ENCODE measurements at regions not wholly inside any gene's neighbourhood (a gene's known extent, or its start where the extent isn't known, plus 50 kb on each side); places are given as distances from the start of the nearest gene placed in this dataset.

DNA sequence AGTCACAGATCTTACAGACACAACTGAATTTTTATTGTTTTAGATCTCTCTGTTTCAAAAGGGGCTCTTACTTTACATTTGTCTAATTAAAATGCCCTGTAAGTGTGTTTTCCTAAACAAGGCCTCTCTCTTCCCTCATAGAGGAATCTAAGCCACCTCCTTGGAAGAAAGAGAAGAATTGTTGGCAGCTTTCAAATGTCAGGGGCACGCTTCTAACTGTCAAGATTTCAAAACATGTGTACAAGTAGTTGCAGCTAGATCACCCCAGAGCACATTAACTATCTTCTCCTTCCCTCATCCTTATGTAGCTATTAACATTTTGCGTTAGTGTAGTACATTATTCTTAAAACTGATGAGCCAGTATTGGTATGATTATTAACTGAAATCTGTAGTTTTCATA is 266.5 kb upstream of the BOD1L1 start:
- intact Hi-C loops (cut with micrococcal nuclease): no loop called here
- no peak overlapping the region for H3K4me3 Mint-ChIP-seq (ENCODE audit: low read depth)
- no peaks in the 10 kb centered on the region for H3K36me3 Mint-ChIP-seq (ENCODE audit: low read depth)
- DNase-seq (ENCODE audit: low spot score): no peak
- no peaks in the 10 kb centered on the region for H3K4me1 Mint-ChIP-seq (ENCODE audit: low read depth)
- no peaks in the 10 kb centered on the region for H3K27me3 Mint-ChIP-seq (ENCODE audit: low read depth)
- no peak overlapping the region for H3K27ac Mint-ChIP-seq
- H3K9me3 Mint-ChIP-seq: no peaks in the 10 kb centered on the region

DNA sequence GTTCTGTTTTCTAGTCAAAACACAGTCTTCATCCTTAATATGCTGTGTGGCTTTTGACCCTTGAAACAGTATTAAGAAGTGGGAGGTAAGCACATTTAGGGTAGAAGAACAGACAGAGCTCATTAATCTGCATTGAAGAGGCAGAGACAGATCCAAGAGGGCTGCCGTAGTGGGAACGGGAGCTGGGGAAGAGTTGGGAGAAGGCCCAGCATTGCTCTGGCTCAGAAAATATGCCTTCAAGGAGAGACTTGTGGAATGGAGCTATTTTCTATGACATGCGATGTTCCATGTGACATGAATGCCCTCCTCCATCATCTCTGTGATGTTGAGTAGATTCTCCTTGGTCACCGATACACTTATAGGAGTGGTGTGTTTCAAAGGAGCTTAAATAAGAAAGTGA is 273.3 kb upstream of the BOD1L1 start:
- Mint-ChIP-seq H3K27ac (no peak overlapping the region), H3K4me1 (ENCODE audit: low read depth) (no peaks in the 10 kb centered on the region), H3K4me3 (ENCODE audit: low read depth) (no peak overlapping the region), H3K27me3 (ENCODE audit: low read depth) (no peaks in the 10 kb centered on the region), H3K36me3 (ENCODE audit: low read depth) (no peaks in the 10 kb centered on the region), H3K9me3 (no peaks in the 10 kb centered on the region)
- DNase-seq (ENCODE audit: low spot score): no peak
- intact Hi-C loops (cut with micrococcal nuclease): no loop called here

DNA sequence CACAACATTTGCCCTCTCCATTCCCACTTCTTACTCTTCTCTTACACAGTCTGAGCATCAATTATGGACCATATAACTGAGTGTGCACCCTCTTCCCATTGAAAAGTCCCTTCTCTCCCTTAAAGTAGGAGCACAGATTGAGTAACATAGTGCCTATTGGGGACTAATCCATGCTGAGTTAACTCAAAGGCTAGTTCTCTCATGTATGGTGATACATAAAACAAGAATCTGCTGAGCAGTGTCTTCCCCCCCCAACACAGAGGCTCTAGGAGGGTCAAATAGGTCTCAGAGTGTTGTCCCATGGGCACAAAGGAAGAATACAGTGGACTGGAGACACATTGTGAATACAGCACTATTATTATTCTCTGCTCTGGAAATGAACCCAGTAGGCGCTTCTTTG is 274.6 kb upstream of the BOD1L1 start:
- no peak overlapping the region for H3K27ac Mint-ChIP-seq
- no peak overlapping the region for H3K4me3 Mint-ChIP-seq (ENCODE audit: low read depth)
- intact Hi-C loops (cut with micrococcal nuclease): no loop called here
- no peaks in the 10 kb centered on the region for H3K36me3 Mint-ChIP-seq (ENCODE audit: low read depth)
- no peaks in the 10 kb centered on the region for H3K27me3 Mint-ChIP-seq (ENCODE audit: low read depth)
- no peaks in the 10 kb centered on the region for H3K9me3 Mint-ChIP-seq
- DNase-seq (ENCODE audit: low spot score): no peak
- H3K4me1 Mint-ChIP-seq (ENCODE audit: low read depth): no peaks in the 10 kb centered on the region

DNA sequence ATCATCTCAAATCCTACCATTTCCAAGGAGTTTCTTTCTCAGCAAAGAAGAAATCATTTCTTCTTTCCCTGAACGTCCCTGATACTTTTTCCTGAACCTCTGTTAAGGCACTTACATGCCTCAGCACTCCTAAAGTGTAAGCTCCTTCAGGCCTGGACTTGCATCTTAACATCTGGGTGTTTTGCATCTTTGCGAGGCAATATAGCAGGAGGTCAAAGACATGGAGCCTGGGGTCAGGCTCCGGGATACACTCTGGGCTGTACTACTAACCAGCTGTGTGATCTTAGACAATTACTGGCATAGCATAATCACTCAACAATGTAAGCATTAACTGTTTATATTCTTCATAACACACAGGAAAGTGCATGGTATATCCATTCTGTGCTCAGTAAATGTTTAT is 275.5 kb upstream of the BOD1L1 start:
- H3K27ac Mint-ChIP-seq: no peak overlapping the region
- no peak for DNase-seq (ENCODE audit: low spot score)
- H3K36me3 Mint-ChIP-seq (ENCODE audit: low read depth): no peaks in the 10 kb centered on the region
- H3K4me3 Mint-ChIP-seq (ENCODE audit: low read depth): no peak overlapping the region
- intact Hi-C loops (cut with micrococcal nuclease): no loop called here
- no peaks in the 10 kb centered on the region for H3K27me3 Mint-ChIP-seq (ENCODE audit: low read depth)
- no peaks in the 10 kb centered on the region for H3K9me3 Mint-ChIP-seq
- no peaks in the 10 kb centered on the region for H3K4me1 Mint-ChIP-seq (ENCODE audit: low read depth)

DNA sequence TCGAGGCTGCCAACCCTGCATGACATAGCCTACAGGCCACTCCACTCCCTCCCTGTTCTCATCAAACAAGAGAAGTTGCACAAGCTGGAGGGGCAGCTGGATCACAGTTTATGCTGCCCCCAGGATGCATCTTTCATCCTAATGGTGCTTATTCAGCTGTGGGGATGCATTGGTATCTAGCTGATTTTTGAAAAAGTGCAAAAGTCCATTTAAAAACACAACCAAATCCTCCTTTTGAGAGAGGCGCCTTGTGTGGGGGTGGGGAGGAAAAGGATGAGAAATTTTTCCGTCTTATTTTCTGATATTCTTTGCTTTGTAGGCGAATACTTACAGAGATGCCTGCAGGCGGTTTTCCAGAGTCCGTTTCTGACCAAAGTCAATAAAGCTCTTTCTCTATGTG is 276.4 kb upstream of the BOD1L1 start:
- no peaks in the 10 kb centered on the region for H3K9me3 Mint-ChIP-seq
- H3K4me3 Mint-ChIP-seq (ENCODE audit: low read depth): no peak overlapping the region
- no peaks in the 10 kb centered on the region for H3K27me3 Mint-ChIP-seq (ENCODE audit: low read depth)
- H3K36me3 Mint-ChIP-seq (ENCODE audit: low read depth): no peaks in the 10 kb centered on the region
- no peak for DNase-seq (ENCODE audit: low spot score)
- intact Hi-C loops (cut with micrococcal nuclease): no loop called here
- H3K27ac Mint-ChIP-seq: no peak overlapping the region
- no peaks in the 10 kb centered on the region for H3K4me1 Mint-ChIP-seq (ENCODE audit: low read depth)

DNA sequence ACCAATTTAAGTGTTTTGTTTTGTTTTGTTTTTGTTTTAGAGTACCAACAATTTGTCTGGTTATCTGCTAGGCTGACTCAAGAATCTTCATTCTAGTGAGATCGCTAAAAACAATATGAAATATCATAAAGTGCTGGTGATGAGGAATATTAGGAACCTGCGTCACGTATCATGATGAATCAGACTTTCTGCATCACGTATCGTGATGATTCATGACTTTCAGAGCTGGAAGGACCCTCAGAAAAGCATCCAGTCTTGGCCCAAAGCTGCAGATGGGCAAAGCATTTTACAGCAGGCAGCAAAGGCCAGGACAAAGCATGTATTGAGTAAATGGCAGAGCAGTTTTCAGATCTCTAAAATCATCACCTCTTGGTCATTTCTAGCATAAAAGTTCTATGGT is 278.0 kb upstream of the BOD1L1 start:
- no peak for DNase-seq (ENCODE audit: low spot score)
- no peak overlapping the region for H3K27ac Mint-ChIP-seq
- intact Hi-C loops (cut with micrococcal nuclease): no loop called here
- no peak overlapping the region for H3K4me3 Mint-ChIP-seq (ENCODE audit: low read depth)
- H3K27me3 Mint-ChIP-seq (ENCODE audit: low read depth): no peaks in the 10 kb centered on the region
- no peaks in the 10 kb centered on the region for H3K36me3 Mint-ChIP-seq (ENCODE audit: low read depth)
- H3K4me1 Mint-ChIP-seq (ENCODE audit: low read depth): no peaks in the 10 kb centered on the region
- no peaks in the 10 kb centered on the region for H3K9me3 Mint-ChIP-seq

DNA sequence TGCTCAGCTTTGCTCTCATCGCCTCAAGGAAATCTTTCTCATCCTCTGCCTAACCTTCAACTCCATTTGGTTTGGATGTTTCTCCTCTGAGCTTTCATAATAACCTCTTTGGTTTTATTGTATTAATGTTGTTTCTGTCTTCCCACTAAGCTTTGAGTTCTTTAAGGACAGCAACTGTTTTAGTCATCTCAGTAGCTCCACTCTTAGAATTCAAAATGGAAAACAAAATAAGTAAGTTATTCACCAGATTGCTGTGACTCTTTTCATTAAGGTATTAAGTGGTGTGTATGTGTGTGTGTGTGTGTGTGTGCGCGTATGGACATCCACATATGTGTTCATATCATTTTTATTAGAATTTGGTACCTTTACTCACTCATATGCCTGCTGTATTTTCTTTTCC is 279.2 kb upstream of the BOD1L1 start:
- Mint-ChIP-seq H3K9me3 (no peaks in the 10 kb centered on the region), H3K4me3 (ENCODE audit: low read depth) (no peak overlapping the region), H3K27ac (no peak overlapping the region), H3K27me3 (ENCODE audit: low read depth) (no peaks in the 10 kb centered on the region), H3K4me1 (ENCODE audit: low read depth) (no peaks in the 10 kb centered on the region), H3K36me3 (ENCODE audit: low read depth) (no peaks in the 10 kb centered on the region)
- intact Hi-C loops (cut with micrococcal nuclease): no loop called here
- DNase-seq (ENCODE audit: low spot score): no peak

DNA sequence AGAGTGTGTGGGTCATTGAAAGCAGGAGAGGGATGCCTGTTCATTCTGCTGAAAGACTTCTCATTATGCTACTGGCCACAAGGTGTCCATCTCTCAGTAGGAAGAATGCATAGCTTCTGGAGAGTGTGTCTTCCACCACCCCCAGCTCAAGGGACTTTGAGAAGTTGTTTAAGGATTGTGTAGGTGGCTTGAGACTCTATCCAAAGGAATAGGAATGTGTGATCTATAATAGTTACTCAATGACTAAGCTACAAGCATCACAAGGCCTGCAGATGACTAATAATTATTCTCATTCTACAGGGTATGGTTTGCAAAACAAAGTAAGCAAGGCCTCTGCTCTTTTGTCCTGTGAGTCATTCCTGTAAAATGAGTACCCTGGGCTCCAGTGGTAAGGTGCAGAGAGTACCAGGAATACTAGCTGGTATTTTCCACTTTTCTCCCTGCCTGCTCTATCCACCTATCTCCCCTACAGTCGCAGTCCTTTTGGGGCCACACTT is 279.8 kb upstream of the BOD1L1 start:
- no peak overlapping the region for H3K4me3 Mint-ChIP-seq (ENCODE audit: low read depth)
- no peaks in the 10 kb centered on the region for H3K36me3 Mint-ChIP-seq (ENCODE audit: low read depth)
- no peaks in the 10 kb centered on the region for H3K9me3 Mint-ChIP-seq
- no peak for DNase-seq (ENCODE audit: low spot score)
- no peak overlapping the region for H3K27ac Mint-ChIP-seq
- H3K27me3 Mint-ChIP-seq (ENCODE audit: low read depth): no peaks in the 10 kb centered on the region
- no peaks in the 10 kb centered on the region for H3K4me1 Mint-ChIP-seq (ENCODE audit: low read depth)
- intact Hi-C loops (cut with micrococcal nuclease): no loop called here

DNA sequence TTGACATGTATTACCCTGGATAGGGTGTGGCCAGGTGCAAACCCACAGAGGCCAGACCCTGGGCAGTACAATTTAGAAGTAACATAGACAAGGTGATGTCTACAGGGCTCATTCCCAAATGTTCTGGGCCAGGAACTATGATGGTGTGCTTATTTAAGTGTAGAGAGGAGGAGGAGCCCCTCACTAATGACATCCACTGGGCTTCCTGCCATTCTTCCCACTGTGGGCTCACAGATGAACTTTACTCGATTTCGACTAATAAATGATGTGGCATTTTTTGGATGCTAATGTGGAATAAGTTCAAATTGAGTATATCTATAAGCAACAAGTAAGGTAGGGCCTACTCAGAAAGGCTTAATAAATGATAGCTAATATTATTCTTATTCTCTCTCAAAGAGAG is 280.9 kb upstream of the BOD1L1 start:
- no peak overlapping the region for H3K27ac Mint-ChIP-seq
- H3K4me3 Mint-ChIP-seq (ENCODE audit: low read depth): no peak overlapping the region
- no peaks in the 10 kb centered on the region for H3K9me3 Mint-ChIP-seq
- no peaks in the 10 kb centered on the region for H3K36me3 Mint-ChIP-seq (ENCODE audit: low read depth)
- H3K27me3 Mint-ChIP-seq (ENCODE audit: low read depth): no peaks in the 10 kb centered on the region
- intact Hi-C loops (cut with micrococcal nuclease): no loop called here
- no peaks in the 10 kb centered on the region for H3K4me1 Mint-ChIP-seq (ENCODE audit: low read depth)
- DNase-seq (ENCODE audit: low spot score): no peak

DNA sequence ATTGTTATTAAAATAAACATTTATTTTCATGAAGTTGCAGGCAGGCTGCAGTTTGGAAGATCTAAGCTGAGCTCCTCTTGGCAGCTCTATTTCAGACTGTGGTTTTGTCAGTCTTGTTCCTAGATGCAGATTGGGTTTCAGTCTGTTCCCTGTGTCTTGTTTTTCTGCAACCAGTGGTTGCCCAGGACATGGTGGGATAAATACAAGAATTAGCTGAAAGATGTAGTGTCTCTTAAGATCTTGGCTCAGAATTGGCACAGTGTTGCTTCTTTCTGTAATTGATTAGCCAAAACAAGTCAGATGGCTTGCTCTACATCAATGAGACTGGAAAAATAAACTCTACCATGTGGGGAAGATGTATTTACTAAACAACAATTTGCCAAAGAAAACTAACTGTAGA is 283.0 kb upstream of the BOD1L1 start:
- H3K4me1 Mint-ChIP-seq (ENCODE audit: low read depth): no peaks in the 10 kb centered on the region
- no peaks in the 10 kb centered on the region for H3K36me3 Mint-ChIP-seq (ENCODE audit: low read depth)
- no peaks in the 10 kb centered on the region for H3K9me3 Mint-ChIP-seq
- intact Hi-C loops (cut with micrococcal nuclease): no loop called here
- no peak for DNase-seq (ENCODE audit: low spot score)
- no peak overlapping the region for H3K27ac Mint-ChIP-seq
- H3K4me3 Mint-ChIP-seq (ENCODE audit: low read depth): no peak overlapping the region
- no peaks in the 10 kb centered on the region for H3K27me3 Mint-ChIP-seq (ENCODE audit: low read depth)

DNA sequence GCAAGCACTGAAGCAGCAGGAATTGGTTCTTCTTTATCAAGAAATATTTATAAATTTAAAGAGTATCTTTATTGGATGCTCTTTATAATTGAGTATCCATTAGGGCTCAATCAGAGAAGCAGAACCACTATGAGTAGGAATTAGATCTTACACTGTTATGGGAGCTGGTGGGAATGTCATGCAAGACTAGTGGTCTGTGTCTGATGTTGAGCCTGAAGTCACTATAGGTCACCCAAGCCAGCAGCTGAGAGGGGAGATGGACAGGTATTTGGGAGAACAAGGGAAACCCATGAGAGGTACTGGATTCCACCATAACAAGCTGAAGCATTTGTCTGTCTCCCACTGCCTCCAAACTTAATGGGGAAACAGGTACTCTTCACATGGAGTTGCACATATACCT is 283.7 kb upstream of the BOD1L1 start:
- H3K27me3 Mint-ChIP-seq (ENCODE audit: low read depth): no peaks in the 10 kb centered on the region
- H3K27ac Mint-ChIP-seq: no peak overlapping the region
- H3K4me3 Mint-ChIP-seq (ENCODE audit: low read depth): no peak overlapping the region
- H3K4me1 Mint-ChIP-seq (ENCODE audit: low read depth): no peaks in the 10 kb centered on the region
- DNase-seq (ENCODE audit: low spot score): no peak
- H3K9me3 Mint-ChIP-seq: no peaks in the 10 kb centered on the region
- H3K36me3 Mint-ChIP-seq (ENCODE audit: low read depth): no peaks in the 10 kb centered on the region
- intact Hi-C loops (cut with micrococcal nuclease): no loop called here

DNA sequence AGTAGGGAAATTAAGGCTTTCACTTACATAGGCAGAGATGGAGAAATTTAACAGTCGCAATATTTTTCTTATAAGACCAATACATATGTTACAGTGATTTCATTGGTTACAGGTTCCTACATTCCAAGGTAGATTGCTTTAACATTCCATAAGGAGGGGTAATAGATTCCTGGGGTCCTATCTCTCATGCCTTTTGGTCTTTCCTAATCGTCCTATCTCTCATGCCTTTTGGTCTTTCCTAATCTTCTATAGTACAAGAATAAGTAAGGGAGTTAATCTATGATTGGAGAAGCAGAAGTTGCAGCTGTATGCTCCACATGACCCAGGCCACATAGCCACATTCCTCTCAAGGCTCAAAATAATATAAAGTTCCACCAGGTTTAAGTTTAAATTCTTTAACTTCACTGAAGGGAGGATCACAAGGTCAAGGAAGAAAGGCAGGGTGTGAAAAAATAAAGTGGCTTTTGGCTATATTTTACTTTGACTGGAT is 285.0 kb upstream of the BOD1L1 start:
- no peak overlapping the region for H3K4me3 Mint-ChIP-seq (ENCODE audit: low read depth)
- no peaks in the 10 kb centered on the region for H3K36me3 Mint-ChIP-seq (ENCODE audit: low read depth)
- no peak overlapping the region for H3K27ac Mint-ChIP-seq
- intact Hi-C loops (cut with micrococcal nuclease): no loop called here
- H3K4me1 Mint-ChIP-seq (ENCODE audit: low read depth): no peaks in the 10 kb centered on the region
- DNase-seq (ENCODE audit: low spot score): no peak
- no peaks in the 10 kb centered on the region for H3K27me3 Mint-ChIP-seq (ENCODE audit: low read depth)
- no peaks in the 10 kb centered on the region for H3K9me3 Mint-ChIP-seq

DNA sequence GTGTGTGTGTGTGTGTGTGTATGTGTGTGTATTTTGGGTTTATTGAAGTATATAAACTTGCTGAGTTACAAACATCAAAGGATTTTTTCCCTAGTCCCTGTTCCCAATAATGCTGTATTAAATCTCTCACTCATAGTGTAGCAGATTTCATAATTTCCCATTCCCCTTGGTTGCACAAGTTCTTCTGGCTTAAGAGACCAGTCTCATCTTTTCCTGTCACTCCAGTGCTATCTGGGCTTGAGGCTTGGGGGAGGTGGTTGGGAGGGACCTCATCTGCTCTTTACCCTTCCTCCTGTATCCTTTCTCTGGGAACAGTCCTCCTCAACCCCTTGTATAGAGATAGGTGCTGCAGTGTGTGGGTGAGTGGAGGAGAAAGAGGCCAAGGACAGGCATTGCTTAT is 285.4 kb upstream of the BOD1L1 start:
- intact Hi-C loops (cut with micrococcal nuclease): no loop called here
- Mint-ChIP-seq H3K4me1 (ENCODE audit: low read depth) (no peaks in the 10 kb centered on the region), H3K36me3 (ENCODE audit: low read depth) (no peaks in the 10 kb centered on the region), H3K4me3 (ENCODE audit: low read depth) (no peak overlapping the region), H3K27me3 (ENCODE audit: low read depth) (no peaks in the 10 kb centered on the region), H3K9me3 (no peaks in the 10 kb centered on the region), H3K27ac (no peak overlapping the region)
- no peak for DNase-seq (ENCODE audit: low spot score)

DNA sequence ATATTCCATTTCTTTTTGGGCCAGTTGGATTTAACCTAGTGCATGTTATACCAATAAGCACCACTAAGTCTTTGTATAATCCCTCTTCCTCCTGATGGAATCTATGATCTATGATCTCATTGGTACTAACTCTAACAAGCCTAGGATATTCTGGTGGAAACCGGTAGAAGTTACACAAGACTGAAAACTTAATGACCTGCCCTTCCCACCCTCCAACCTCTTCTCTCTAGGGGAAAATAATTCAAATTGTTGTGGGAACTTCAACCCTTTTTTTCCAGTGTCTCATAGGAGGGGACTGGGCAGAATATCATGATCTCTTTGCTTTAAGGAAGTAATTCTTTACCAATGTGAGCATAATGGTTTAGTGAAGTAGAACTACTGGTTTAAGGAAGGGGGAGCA is 289.5 kb upstream of the BOD1L1 start:
- intact Hi-C loops (cut with micrococcal nuclease): no loop called here
- Mint-ChIP-seq H3K27me3 (ENCODE audit: low read depth) (no peaks in the 10 kb centered on the region), H3K4me1 (ENCODE audit: low read depth) (no peaks in the 10 kb centered on the region), H3K36me3 (ENCODE audit: low read depth) (no peaks in the 10 kb centered on the region), H3K27ac (no peak overlapping the region), H3K4me3 (ENCODE audit: low read depth) (no peak overlapping the region), H3K9me3 (no peaks in the 10 kb centered on the region)
- DNase-seq (ENCODE audit: low spot score): no peak
